HG02885 (cell line): ENCODE measurements at regions not wholly inside any gene's neighbourhood (a gene's known extent, or its start where the extent isn't known, plus 50 kb on each side); places are given as distances from the start of the nearest gene placed in this dataset.
"Not testable (repeated sequence)": the region's sequence is repeated elsewhere in the genome, so short reads cannot be mapped to it uniquely, and the experiment has no call there.

Source experiments
- ATAC-seq: cut with Tn5 transposase; IDR thresholded peaks from one replicate; pipeline ENCODE4 v1.9.1; 2021; ENCODE audit warnings: mild to moderate bottlenecking; ENCODE audit not compliant: unreplicated experiment, poor library complexity

GRCh38 chr10:3265088-3265487 lies 92.5 kb upstream of the PITRM1 start:
- ATAC-seq, result no peak

- ATAC-seq, result no peak
Measured at GRCh38 chr10:3264161-3264761, 91.7 kb upstream of the PITRM1 start.

- ATAC-seq, result no peak
Measured at GRCh38 chr10:3263747-3264146, 91.2 kb upstream of the PITRM1 start.

GRCh38 chr10:3263082-3263481 lies 90.5 kb upstream of the PITRM1 start:
- ATAC-seq, result no peak

GRCh38 chr10:3261921-3262320 lies 89.3 kb upstream of the PITRM1 start:
- no peak for ATAC-seq

GRCh38 chr10:3260066-3260834 lies 87.7 kb upstream of the PITRM1 start:
- ATAC-seq, result no peak

- no peak for ATAC-seq
Measured at GRCh38 chr10:3259499-3259898, 86.9 kb upstream of the PITRM1 start.

- ATAC-seq, result no peak
Measured at GRCh38 chr10:3258394-3258793, 85.8 kb upstream of the PITRM1 start.

GRCh38 chr10:3255616-3256015 lies 83.0 kb upstream of the PITRM1 start:
- ATAC-seq, result no peak

GRCh38 chr10:3255075-3255474 lies 82.5 kb upstream of the PITRM1 start:
- ATAC-seq, result no peak

GRCh38 chr10:3253974-3254373 lies 81.4 kb upstream of the PITRM1 start:
- ATAC-seq, result not testable (repeated sequence)

GRCh38 chr10:3251172-3251571 lies 78.6 kb upstream of the PITRM1 start:
- ATAC-seq, result no peak

GRCh38 chr10:3249307-3249889 lies 76.8 kb upstream of the PITRM1 start:
- no peak for ATAC-seq

- ATAC-seq, result no peak
Measured at GRCh38 chr10:3248526-3249306, 76.1 kb upstream of the PITRM1 start.

- no peak for ATAC-seq
Measured at GRCh38 chr10:3245395-3245794, 72.8 kb upstream of the PITRM1 start.

GRCh38 chr10:3241967-3242650 lies 69.5 kb upstream of the PITRM1 start:
- no peak for ATAC-seq

- ATAC-seq, result no peak
Measured at GRCh38 chr10:3241274-3241921, 68.8 kb upstream of the PITRM1 start.

GRCh38 chr10:3239920-3240894 lies 67.6 kb upstream of the PITRM1 start:
- peak; percentile 17 for ATAC-seq
